Activated CD8-positive, alpha-beta memory T cell treated with anti-CD3 and anti-CD28 coated beads, Interleukin-2, amount 50 U/mL, for 4 hours (primary cell): ENCODE measurements at regions not wholly inside any gene's neighbourhood (a gene's known extent, or its start where the extent isn't known, plus 50 kb on each side); places are given as distances from the start of the nearest gene placed in this dataset.
"Not testable (repeated sequence)": the region's sequence is repeated elsewhere in the genome, so short reads cannot be mapped to it uniquely, and the experiment has no call there.

Experiments used
- DNase-seq: peaks from one replicate; pipeline ENCODE4 v3.0.0-alpha.2; 2020

- not testable (repeated sequence) for DNase-seq
Observed at GRCh38 chr9:31326883-31327282, 1057.6 kb upstream of the ACO1 start.

GRCh38 chr9:31334837-31335528 is 1049.5 kb upstream of the ACO1 start:
- no peak for DNase-seq

- DNase-seq: no peak
Observed at GRCh38 chr9:31335529-31336234, 1048.8 kb upstream of the ACO1 start.

- no peak for DNase-seq
Observed at GRCh38 chr9:31336386-31336785, 1048.1 kb upstream of the ACO1 start.

DNA sequence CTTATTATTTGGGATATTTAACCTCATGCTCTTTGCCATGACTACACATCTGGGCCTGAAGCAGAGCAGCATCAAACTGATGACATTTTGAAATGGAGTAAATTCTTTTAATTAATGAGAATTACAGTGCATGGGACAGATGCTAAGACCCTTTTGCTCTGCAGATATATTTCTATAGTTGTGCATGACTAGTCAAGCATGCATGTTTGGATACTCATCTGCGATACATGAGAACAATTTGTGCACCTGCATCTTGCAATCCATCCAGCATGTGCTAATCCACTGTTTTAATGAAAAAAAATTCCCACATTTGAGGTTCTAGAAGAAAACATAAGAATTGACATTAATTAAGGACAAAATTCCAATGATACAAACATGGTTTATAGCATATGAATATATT is 1047.6 kb upstream of the ACO1 start:
- DNase-seq: no peak

DNA sequence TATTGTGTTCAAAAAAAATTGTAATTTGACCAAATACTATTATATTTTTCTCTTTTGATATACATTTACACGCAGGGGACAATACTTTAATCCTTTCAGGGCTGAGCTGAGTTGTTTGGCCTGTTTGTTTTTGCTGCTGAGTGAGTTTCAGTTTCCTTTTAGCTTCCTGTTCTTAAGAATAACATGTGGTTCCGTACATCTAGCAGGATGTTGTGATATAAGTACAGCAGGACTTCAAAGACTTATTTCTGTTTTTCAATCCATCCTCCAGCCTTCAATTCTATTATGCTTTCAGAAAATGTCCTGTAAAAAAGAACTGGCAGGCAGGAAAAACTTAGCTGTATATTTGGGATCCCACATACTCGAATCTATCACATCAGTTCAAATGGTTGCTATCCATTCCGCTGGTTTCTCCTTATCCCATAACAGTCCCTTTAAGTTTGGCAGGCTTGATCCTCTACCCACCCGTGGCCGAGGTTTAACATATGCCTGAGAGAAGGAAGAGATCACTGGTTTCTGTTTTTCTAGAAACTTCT is 1037.3 kb upstream of the ACO1 start:
- DNase-seq: no peak

GRCh38 chr9:31355159-31355882 is 1029.1 kb upstream of the ACO1 start:
- DNase-seq: no peak

DNA sequence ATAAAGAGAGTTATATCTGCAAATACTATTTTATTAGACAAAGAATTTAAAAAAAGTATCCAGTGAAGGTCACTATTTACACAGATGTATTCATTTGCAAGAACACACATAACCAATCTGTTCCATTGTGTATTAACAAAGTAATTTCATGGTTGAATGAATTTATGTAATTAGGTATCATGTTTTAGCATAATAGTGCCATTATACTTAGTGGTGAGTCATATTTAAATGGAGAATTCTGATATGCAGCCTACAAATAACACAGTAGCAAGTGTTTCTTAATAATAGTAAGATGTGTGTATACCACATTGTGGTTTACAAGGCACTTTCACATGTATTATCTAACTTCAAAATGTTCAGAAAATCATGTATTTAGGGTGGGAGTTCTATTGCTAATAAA is 1028.5 kb upstream of the ACO1 start:
- DNase-seq: no peak

DNA sequence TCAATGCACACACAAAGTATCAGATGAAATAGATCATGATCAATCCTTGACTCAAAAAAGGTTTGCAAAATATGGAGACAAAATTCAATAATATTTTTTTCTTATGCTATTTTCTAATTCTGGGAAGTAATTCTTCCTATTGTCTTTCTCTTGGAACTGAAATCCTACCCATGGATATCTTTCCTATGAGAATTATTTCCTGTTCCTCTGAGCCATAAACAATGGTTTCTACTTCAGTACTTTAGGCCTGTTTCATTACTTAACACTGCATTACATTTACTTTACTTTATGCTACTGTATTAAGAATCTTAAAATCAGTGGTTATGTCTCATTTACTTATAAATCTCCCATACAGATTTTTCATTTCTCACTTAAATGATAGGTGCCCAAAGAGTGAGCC is 1025.4 kb upstream of the ACO1 start:
- DNase-seq: no peak

DNA sequence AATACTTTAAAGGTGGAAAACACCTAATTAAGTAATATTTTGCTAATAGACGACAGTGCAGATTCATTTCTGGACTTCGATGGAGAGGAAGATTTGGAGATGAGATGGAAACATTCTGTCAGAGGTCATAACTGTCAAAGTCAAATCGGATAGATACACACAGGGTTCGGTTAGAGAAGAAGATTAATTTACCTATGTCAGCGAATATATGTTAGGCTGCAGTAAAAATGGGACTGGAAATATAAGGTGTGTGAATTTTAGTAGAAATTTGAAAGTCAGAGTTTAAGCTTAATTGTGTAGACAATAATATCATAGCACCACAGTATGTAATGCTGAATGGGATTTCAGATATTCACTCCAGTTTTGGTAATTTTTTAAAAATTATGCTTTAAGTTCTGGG is 1020.3 kb upstream of the ACO1 start:
- DNase-seq: no peak

- DNase-seq: no peak
Observed at GRCh38 chr9:31372799-31373587, 1011.5 kb upstream of the ACO1 start.

- DNase-seq: no peak
Observed at GRCh38 chr9:31377358-31377757, 1007.1 kb upstream of the ACO1 start.

GRCh38 chr9:31388660-31389059 is 995.8 kb upstream of the ACO1 start:
- DNase-seq: no peak

DNA sequence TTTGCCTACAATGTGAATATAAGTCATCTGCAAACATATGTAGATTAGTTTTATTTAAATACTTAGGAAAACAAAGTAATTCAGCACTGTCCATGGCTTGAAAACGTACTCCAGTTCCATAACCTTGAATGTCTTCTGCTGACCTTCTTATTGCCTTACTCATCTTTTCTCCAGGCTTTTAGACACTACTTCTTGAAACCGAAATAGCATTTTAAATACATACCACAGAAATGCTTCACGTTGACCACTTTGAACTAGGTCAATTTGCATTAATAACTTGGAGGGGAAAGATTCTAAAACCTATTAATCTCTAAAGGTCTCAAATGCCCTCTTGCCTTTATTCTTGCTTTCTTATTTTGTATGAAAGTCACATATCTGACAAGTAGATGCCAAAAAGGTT is 995.4 kb upstream of the ACO1 start:
- DNase-seq: no peak

GRCh38 chr9:31390403-31391025 is 993.9 kb upstream of the ACO1 start:
- DNase-seq: no peak

GRCh38 chr9:31393240-31393639 is 991.2 kb upstream of the ACO1 start:
- DNase-seq: no peak

DNA sequence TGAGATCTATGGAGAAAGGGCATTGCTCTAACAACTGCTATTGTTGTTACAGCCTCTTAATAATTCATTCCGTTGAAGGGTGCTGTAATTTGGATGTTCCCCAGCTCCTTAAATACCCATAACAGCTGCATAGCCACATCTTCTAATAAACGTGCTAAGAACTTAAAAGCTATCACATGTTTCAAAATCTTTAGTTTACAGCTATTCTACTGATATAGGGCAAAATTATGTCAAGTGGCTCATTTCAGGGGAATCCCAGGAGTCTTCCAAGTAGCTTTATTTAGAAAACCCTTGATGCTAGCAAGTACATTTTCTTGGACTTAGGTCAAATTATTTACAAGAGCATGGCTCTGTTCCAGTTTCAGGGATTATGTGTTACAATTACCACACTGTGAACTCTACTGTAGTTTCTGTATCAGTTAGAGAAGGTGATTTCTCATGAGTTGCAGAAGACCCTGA is 990.4 kb upstream of the ACO1 start:
- DNase-seq: no peak

GRCh38 chr9:31412081-31412480 is 972.4 kb upstream of the ACO1 start:
- no peak for DNase-seq

DNA sequence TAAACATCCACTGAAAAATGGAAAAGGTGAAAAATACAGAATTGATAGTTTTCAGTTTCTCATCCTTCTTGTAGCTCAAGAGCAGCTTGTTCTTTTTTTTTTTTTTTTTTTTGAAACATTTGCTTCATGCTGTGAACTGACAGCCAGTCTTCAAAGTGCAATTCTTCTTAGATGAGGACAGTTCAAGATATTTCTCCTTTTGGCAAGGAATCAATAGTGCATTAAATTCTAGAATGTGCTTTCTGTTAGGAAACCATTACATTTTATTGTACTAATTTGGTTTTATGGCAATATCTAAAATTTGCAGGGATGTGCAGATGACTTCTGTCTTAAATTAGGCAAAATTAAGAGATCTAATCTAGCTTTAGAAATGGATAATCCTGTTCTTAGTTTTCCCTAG is 969.3 kb upstream of the ACO1 start:
- no peak for DNase-seq

- no peak for DNase-seq
Observed at GRCh38 chr9:31418419-31418818, 966.0 kb upstream of the ACO1 start.

DNA sequence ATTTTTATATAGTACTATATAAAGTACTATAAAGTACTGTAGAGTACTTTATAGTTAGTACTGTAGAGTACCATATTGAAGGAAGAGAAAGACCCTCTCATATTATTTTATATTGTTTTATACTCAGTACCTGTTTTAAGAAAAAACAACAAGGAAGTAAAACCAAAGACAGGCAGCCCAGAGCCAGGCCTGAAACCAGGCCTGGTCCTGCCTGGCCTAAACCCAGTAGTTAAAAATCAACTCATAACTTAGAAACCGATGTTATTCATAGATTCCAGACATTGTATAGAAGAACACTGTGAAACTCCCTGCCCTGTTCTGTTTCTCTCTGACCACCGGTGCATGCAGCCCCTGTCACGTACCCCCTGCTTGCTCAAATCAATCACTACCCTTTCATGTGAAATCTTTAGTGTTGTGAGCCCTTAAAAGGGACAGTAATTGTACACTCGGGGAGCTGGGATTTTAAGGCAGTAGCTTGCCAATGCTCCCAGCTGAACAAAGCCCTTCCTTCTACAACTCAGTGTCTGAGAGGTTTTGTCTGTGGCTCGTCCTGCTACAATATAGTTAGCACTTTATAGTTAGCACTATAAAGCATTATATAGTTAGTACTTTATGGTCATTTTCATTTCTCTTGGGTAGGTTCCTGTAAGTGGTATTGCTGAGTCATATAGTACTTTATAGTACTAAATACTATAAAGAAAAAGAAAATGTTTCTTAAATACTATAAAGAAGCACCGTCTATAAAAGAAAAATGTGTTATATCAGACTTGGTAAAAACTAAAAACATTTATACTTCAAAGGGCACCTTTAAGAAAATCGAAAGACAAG is 940.6 kb upstream of the ACO1 start:
- not testable (repeated sequence) for DNase-seq
